GM23338 (cell line): ENCODE measurements at regions not wholly inside any gene's neighbourhood (a gene's known extent, or its start where the extent isn't known, plus 50 kb on each side); places are given as distances from the start of the nearest gene placed in this dataset.

Experiments used
- CREB1 ChIP-seq: fragments of 250-450 bp; sonication (Bioruptor Pico); IDR thresholded peaks from 2 replicates; pipeline ENCODE4 v1.5.0; 2020; ENCODE audit warnings: low read depth, mild to moderate bottlenecking, moderate library complexity
- CTCF ChIP-seq, 2 experiments: fragments of 200-600 bp in 1 of 2; sonication (generic) in 1 of 2; conservative IDR thresholded peaks; 2 replicates each; pipeline versions ENCODE4 v1.5.1 to v1.6.1; 2016 to 2017; ENCODE audit warnings: antibody characterized with exemption in 2 of 2, low read depth in 2 of 2, mild to moderate bottlenecking in 2 of 2, moderate library complexity in 1 of 2
- ETS1 ChIP-seq: IDR thresholded peaks from 2 replicates; pipeline ENCODE4 v1.6.1; 2016; ENCODE audit warnings: antibody characterized with exemption
- EZH2 ChIP-seq: fragments of 200-600 bp; sonication (generic); IDR thresholded peaks from one replicate; pipeline ENCODE4 v1.8.0; 2017; ENCODE audit warnings: antibody characterized with exemption, mild to moderate bottlenecking, low read depth; ENCODE audit not compliant: unreplicated experiment
- EZH2phosphoT487 ChIP-seq: fragments of 200-600 bp; sonication (generic); IDR thresholded peaks from one replicate; pipeline ENCODE4 v1.8.1; 2018; ENCODE audit warnings: antibody characterized with exemption; ENCODE audit not compliant: unreplicated experiment
- NANOG ChIP-seq: IDR thresholded peaks from 2 replicates; pipeline ENCODE4 v1.6.1; 2016; ENCODE audit warnings: antibody characterized with exemption, borderline replicate concordance
- POLR2AphosphoS5 ChIP-seq: IDR thresholded peaks from 2 replicates; pipeline ENCODE4 v1.6.1; 2016; ENCODE audit warnings: antibody characterized with exemption, low read depth
- REST ChIP-seq: IDR thresholded peaks from one replicate; pipeline ENCODE4 v1.6.1; 2018; ENCODE audit warnings: antibody characterized with exemption; ENCODE audit not compliant: unreplicated experiment
- ZNF114 ChIP-seq: fragments of 250-450 bp; sonication (Bioruptor Pico); IDR thresholded peaks from 2 replicates; pipeline ENCODE4 v1.5.0; 2020; ENCODE audit warnings: mild to moderate bottlenecking, moderate library complexity
- ZNF331 ChIP-seq: fragments of 250-450 bp; sonication (Bioruptor Pico); IDR thresholded peaks from 2 replicates; pipeline ENCODE4 v1.5.0; 2020; ENCODE audit warnings: low read depth, mild to moderate bottlenecking, moderate library complexity

- TF ChIP-seq EZH2phosphoT487 = no peak
- no peak for TF ChIP-seq EZH2
- TF ChIP-seq CTCF (conservative IDR thresholded peaks at IDR 0.05; ENCODE audit: low read depth in 2 of 2) = no peak
- no peak for TF ChIP-seq POLR2AphosphoS5
- no peak for TF ChIP-seq REST
- TF ChIP-seq NANOG = no peak
- TF ChIP-seq ETS1 = no peak
- TF ChIP-seq CREB1 (CRISPR knock-in tag) = no peak
- TF ChIP-seq ZNF331 (CRISPR knock-in tag) = no peak
- no peak for TF ChIP-seq ZNF114 (CRISPR knock-in tag)
Measured at GRCh38 chr3:137469263-137469662, 294.9 kb upstream of the SOX14 start.
